ENCODE measurements at regions not wholly inside any gene's neighbourhood (a gene's known extent, or its start where the extent isn't known, plus 50 kb on each side); places are given as distances from the start of the nearest gene placed in this dataset.

- Mint-ChIP-seq H3K27me3 (ENCODE audit: unreplicated experiment) (no peaks in the 10 kb centered on the region), H3K27ac (ENCODE audit: unreplicated experiment) (no peak overlapping the region), H3K4me1 (ENCODE audit: low read depth, unreplicated experiment) (peaks cover 21% of the 10 kb centered on the region), H3K4me3 (ENCODE audit: low read depth, unreplicated experiment) (no peak overlapping the region), H3K36me3 (ENCODE audit: insufficient read depth, unreplicated experiment) (no peaks in the 10 kb centered on the region), H3K9me3 (ENCODE audit: low read depth, unreplicated experiment) (peaks cover 6% of the 10 kb centered on the region)
- no peak for DNase-seq
- intact Hi-C loops (cut with micrococcal nuclease; ENCODE audit: unreplicated experiment) = no loop called here
- no peak for TF ChIP-seq CTCF (IDR thresholded peaks at IDR 0.05; ENCODE audit: unreplicated experiment)
- CTCF ChIA-PET = no interaction called here
- no TSS peak for BruUV-seq (replicated peaks)
Observed at GRCh38 chr18:67728364-67728763, 211.8 kb upstream of the DSEL start.

GRCh38 chr18:67726882-67727281 is 210.4 kb upstream of the DSEL start:
- H3K4me1 Mint-ChIP-seq (ENCODE audit: low read depth, unreplicated experiment) = peaks cover 21% of the 10 kb centered on the region
- H3K27ac Mint-ChIP-seq (ENCODE audit: unreplicated experiment) = no peak overlapping the region
- H3K9me3 Mint-ChIP-seq (ENCODE audit: low read depth, unreplicated experiment) = peaks cover 6% of the 10 kb centered on the region
- CTCF ChIA-PET = no interaction called here
- no peak overlapping the region for H3K4me3 Mint-ChIP-seq (ENCODE audit: low read depth, unreplicated experiment)
- intact Hi-C loops (cut with micrococcal nuclease; ENCODE audit: unreplicated experiment) = no loop called here
- H3K36me3 Mint-ChIP-seq (ENCODE audit: insufficient read depth, unreplicated experiment) = no peaks in the 10 kb centered on the region
- TF ChIP-seq CTCF (IDR thresholded peaks at IDR 0.05; ENCODE audit: unreplicated experiment) = no peak
- H3K27me3 Mint-ChIP-seq (ENCODE audit: unreplicated experiment) = no peaks in the 10 kb centered on the region
- no peak for DNase-seq
- BruUV-seq (replicated peaks) = no TSS peak

GRCh38 chr18:67717800-67718199 is 201.3 kb upstream of the DSEL start:
- CTCF ChIA-PET = no interaction called here
- no TSS peak for BruUV-seq (replicated peaks)

GRCh38 chr18:67715567-67715966 is 199.0 kb upstream of the DSEL start:
- Mint-ChIP-seq H3K27me3 (ENCODE audit: unreplicated experiment) (no peaks in the 10 kb centered on the region), H3K4me3 (ENCODE audit: low read depth, unreplicated experiment) (no peak overlapping the region), H3K27ac (ENCODE audit: unreplicated experiment) (no peak overlapping the region), H3K36me3 (ENCODE audit: insufficient read depth, unreplicated experiment) (no peaks in the 10 kb centered on the region), H3K4me1 (ENCODE audit: low read depth, unreplicated experiment) (no peaks in the 10 kb centered on the region), H3K9me3 (ENCODE audit: low read depth, unreplicated experiment) (no peaks in the 10 kb centered on the region)
- BruUV-seq (replicated peaks) = no TSS peak
- no peak for TF ChIP-seq CTCF (IDR thresholded peaks at IDR 0.05; ENCODE audit: unreplicated experiment)
- no peak for DNase-seq
- CTCF ChIA-PET = no interaction called here
- intact Hi-C loops (cut with micrococcal nuclease; ENCODE audit: unreplicated experiment) = no loop called here

More at GRCh38 chr18:67717800-67718199, 201.3 kb upstream of the DSEL start:
- TF ChIP-seq CTCF (IDR thresholded peaks at IDR 0.05; ENCODE audit: unreplicated experiment) = no peak
- no peaks in the 10 kb centered on the region for H3K9me3 Mint-ChIP-seq (ENCODE audit: low read depth, unreplicated experiment)
- no peak overlapping the region for H3K27ac Mint-ChIP-seq (ENCODE audit: unreplicated experiment)
- no peaks in the 10 kb centered on the region for H3K27me3 Mint-ChIP-seq (ENCODE audit: unreplicated experiment)
- H3K4me1 Mint-ChIP-seq (ENCODE audit: low read depth, unreplicated experiment) = no peaks in the 10 kb centered on the region
- H3K4me3 Mint-ChIP-seq (ENCODE audit: low read depth, unreplicated experiment) = no peak overlapping the region
- intact Hi-C loops (cut with micrococcal nuclease; ENCODE audit: unreplicated experiment) = no loop called here
- H3K36me3 Mint-ChIP-seq (ENCODE audit: insufficient read depth, unreplicated experiment) = no peaks in the 10 kb centered on the region
- DNase-seq = no peak
